Panc1 (cell line): ENCODE measurements at regions not wholly inside any gene's neighbourhood (a gene's known extent, or its start where the extent isn't known, plus 50 kb on each side); places are given as distances from the start of the nearest gene placed in this dataset.

Experiments used
- POLR2AphosphoS5 ChIP-seq: IDR thresholded peaks from 2 replicates; pipeline ENCODE4 v1.6.1; 2012; ENCODE audit warnings: mild to moderate bottlenecking, low read depth, low read length, moderate library complexity
- SIN3A ChIP-seq: IDR thresholded peaks from 2 replicates; pipeline ENCODE4 v1.6.1; 2012; ENCODE audit warnings: low read depth, mild to moderate bottlenecking, low read length, moderate library complexity, borderline replicate concordance; ENCODE audit not compliant: insufficient read depth
- TCF7L2 ChIP-seq: IDR thresholded peaks from 2 replicates; pipeline ENCODE4 v1.6.1; 2011; ENCODE audit warnings: mild to moderate bottlenecking, low read depth, low read length, inconsistent platforms
- TF ChIP-seq, protein P1 (sequence below): fragments of 450-650 bp; IDR thresholded peaks from 2 replicates; pipeline ENCODE4 v1.5.1; 2017; ENCODE audit warnings: mild to moderate bottlenecking
- TF ChIP-seq, protein P2 (sequence below), 2 experiments: IDR thresholded peaks; 2 replicates each; pipeline ENCODE4 v1.6.1; 2011 to 2012; ENCODE audit warnings: low read depth in 2 of 2, control low read depth in 1 of 2, low read length in 1 of 2, mild to moderate bottlenecking in 1 of 2, moderate library complexity in 1 of 2; ENCODE audit not compliant: insufficient read depth in 1 of 2

DNA sequence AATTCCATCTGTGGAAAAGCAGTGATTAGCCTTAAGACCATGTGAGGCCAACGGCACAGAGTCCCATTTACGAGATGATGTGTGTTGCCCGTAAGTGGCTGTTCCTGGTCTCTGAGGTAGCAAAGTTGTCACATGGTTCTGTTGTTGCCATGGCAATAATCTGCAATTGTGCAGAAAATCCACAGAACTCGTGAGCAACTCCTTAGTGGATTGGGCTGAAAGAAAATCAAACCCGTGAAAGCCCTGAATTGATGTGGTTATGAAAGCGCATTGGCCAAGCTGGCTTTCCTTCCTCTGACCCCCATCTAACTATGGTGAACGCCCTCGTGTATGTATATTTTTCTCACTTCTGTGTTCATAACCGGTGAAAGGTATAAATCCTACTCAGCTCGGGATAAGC, 614.7 kb downstream of the EBF1 start:
- TF ChIP-seq, protein P1, sequence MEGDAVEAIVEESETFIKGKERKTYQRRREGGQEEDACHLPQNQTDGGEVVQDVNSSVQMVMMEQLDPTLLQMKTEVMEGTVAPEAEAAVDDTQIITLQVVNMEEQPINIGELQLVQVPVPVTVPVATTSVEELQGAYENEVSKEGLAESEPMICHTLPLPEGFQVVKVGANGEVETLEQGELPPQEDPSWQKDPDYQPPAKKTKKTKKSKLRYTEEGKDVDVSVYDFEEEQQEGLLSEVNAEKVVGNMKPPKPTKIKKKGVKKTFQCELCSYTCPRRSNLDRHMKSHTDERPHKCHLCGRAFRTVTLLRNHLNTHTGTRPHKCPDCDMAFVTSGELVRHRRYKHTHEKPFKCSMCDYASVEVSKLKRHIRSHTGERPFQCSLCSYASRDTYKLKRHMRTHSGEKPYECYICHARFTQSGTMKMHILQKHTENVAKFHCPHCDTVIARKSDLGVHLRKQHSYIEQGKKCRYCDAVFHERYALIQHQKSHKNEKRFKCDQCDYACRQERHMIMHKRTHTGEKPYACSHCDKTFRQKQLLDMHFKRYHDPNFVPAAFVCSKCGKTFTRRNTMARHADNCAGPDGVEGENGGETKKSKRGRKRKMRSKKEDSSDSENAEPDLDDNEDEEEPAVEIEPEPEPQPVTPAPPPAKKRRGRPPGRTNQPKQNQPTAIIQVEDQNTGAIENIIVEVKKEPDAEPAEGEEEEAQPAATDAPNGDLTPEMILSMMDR, result no peak
- no peak for TF ChIP-seq SIN3A
- no peak for TF ChIP-seq POLR2AphosphoS5
- TF ChIP-seq, protein P2, sequence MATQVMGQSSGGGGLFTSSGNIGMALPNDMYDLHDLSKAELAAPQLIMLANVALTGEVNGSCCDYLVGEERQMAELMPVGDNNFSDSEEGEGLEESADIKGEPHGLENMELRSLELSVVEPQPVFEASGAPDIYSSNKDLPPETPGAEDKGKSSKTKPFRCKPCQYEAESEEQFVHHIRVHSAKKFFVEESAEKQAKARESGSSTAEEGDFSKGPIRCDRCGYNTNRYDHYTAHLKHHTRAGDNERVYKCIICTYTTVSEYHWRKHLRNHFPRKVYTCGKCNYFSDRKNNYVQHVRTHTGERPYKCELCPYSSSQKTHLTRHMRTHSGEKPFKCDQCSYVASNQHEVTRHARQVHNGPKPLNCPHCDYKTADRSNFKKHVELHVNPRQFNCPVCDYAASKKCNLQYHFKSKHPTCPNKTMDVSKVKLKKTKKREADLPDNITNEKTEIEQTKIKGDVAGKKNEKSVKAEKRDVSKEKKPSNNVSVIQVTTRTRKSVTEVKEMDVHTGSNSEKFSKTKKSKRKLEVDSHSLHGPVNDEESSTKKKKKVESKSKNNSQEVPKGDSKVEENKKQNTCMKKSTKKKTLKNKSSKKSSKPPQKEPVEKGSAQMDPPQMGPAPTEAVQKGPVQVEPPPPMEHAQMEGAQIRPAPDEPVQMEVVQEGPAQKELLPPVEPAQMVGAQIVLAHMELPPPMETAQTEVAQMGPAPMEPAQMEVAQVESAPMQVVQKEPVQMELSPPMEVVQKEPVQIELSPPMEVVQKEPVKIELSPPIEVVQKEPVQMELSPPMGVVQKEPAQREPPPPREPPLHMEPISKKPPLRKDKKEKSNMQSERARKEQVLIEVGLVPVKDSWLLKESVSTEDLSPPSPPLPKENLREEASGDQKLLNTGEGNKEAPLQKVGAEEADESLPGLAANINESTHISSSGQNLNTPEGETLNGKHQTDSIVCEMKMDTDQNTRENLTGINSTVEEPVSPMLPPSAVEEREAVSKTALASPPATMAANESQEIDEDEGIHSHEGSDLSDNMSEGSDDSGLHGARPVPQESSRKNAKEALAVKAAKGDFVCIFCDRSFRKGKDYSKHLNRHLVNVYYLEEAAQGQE (IDR thresholded peaks at IDR 0.05; ENCODE audit: insufficient read depth in 1 of 2, low read depth in 2 of 2, low read length in 1 of 2), result no peak
- TF ChIP-seq TCF7L2, result no peak
